HG02571 (cell line): ENCODE measurements at regions not wholly inside any gene's neighbourhood (a gene's known extent, or its start where the extent isn't known, plus 50 kb on each side); places are given as distances from the start of the nearest gene placed in this dataset.

Experiments used
- ATAC-seq: cut with Tn5 transposase; IDR thresholded peaks from one replicate; pipeline ENCODE4 v1.9.1; 2021; ENCODE audit warnings: mild to moderate bottlenecking, moderate library complexity; ENCODE audit not compliant: unreplicated experiment

GRCh38 chr2:207286106-207286505 lies 120.4 kb upstream of the KLF7 start:
- peak; percentile 42 for ATAC-seq

DNA sequence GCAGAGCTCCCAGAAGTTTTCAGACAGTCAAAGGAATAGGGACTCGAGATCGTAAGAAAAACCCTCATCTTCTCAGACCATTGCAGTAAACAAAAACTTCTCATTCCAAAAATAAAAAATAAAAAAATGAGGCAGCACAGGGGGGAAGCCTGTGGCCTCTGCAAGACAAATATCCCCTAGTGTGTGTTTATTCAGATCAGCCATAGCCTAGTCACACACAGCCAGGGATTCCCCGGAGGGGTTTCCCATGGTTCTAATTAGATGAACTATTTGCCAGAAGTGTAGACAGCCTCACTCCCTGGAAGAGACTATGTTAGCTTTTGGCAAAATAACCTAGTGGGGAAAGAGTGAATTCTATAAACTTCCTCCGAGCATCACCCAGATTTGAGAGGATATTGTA lies 122.9 kb upstream of the KLF7 start:
- ATAC-seq = peak; percentile 43

GRCh38 chr2:207289295-207290018 lies 123.7 kb upstream of the KLF7 start:
- no peak for ATAC-seq

DNA sequence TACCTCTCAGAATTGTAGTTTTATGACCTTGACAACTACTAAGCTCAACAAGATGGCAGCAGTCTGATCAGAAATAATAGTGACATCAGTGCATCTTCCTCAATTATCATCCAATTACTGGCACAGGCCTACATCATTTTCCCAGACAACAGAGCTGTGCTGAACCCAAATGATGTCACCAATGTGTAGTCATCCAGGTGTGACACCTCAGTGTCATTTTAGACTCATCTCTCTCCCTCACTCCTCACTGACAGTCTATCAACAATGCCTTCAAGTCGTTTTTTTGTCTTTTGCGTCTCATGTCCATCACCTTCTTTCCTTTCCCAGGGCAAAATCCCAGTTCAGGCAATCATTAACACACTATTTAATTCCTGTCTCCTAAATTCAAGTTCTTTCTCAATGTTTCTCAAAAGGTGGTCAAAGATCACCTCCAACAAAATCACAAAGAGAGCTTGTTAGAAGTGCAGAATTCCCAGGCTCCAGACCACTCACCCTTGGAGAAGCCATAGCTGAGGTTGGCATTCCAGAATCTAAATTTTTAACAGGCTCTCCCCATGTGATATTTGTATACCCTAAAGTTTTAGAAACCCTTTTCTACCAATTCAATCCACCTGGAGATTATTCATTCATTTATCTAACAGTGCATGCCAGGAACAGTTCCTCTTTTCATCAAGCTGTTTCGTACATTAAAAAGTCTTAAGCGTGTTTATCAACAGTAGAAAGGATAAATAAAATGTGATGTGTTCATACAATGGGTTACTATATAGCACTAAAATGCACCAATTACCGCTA lies 125.3 kb upstream of the KLF7 start:
- no peak for ATAC-seq

- ATAC-seq = no peak
Observed at GRCh38 chr2:207291625-207292252, 126.0 kb upstream of the KLF7 start.

GRCh38 chr2:207296265-207296948 lies 130.7 kb upstream of the KLF7 start:
- no peak for ATAC-seq

- no peak for ATAC-seq
Observed at GRCh38 chr2:207300817-207301216, 135.1 kb upstream of the KLF7 start.

GRCh38 chr2:207304761-207305160 lies 139.0 kb upstream of the KLF7 start:
- ATAC-seq = no peak

GRCh38 chr2:207308519-207309224 lies 142.9 kb upstream of the KLF7 start:
- ATAC-seq = no peak

DNA sequence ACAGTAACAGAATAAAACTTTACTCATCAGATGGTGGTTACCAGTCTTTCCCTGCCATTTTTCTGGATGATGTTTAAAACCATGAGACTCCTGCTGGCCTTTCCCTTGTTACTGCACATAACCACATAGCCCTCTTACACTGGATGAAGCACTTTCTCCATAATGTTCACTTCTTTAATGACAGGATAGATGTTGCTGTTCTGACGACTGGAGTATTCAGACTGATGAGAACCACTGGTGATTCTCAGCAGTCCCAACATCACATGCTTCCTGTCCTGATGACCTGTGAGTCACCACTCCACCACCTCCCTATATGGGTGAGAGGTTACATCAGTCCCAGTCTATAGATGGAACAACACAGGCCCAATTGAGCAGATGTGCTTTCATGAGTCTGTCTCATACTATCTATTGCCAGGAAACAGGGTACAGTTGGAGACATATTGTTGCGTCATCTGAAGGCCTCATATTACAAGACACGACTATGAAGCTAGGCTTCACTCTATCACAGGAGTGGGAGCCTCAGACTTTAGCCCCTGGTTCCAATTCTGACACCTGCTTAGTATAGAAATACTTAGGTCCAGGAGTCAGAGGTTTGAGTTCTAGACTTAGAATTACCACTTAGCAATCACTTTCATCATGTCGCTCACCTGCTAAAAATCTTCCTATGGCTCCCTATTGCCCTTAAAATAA lies 145.7 kb upstream of the KLF7 start:
- ATAC-seq = peak; percentile 97

DNA sequence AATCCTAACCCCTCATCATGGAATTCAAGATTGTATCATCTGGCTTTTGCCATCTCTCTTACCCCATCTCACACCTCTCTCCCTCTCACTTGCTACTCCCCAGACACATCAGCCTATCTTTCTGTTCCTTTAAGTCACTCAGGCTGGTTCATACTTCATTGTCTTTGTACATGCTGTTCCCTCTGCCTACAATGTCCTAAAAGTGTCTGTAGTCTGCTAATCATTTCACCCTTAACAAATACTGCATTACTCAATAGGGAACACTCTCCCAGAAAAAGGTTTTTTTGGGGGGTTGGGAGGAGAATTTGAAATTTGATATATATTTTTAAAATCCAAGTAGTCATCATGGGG lies 146.2 kb upstream of the KLF7 start:
- ATAC-seq = no peak

DNA sequence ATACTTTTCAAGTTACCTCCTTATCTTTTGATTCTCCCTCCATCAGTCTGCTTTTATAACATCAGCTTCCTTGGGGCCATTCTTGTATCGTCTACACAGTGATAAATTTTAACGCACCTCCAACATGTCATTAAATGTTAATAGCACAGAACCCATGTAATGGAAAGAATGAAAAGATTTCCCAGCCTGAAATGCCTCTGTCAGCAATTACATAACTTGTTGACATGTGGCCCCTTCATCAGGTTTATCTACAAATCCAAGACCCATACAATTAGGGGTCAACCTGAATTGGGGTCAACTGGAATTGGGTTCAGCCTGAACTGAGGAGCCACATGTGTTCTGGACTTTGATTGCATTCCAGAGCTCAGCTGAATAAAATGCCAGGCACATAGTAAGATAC lies 148.2 kb upstream of the KLF7 start:
- no peak for ATAC-seq

GRCh38 chr2:207315131-207315530 lies 149.4 kb upstream of the KLF7 start:
- ATAC-seq = no peak

DNA sequence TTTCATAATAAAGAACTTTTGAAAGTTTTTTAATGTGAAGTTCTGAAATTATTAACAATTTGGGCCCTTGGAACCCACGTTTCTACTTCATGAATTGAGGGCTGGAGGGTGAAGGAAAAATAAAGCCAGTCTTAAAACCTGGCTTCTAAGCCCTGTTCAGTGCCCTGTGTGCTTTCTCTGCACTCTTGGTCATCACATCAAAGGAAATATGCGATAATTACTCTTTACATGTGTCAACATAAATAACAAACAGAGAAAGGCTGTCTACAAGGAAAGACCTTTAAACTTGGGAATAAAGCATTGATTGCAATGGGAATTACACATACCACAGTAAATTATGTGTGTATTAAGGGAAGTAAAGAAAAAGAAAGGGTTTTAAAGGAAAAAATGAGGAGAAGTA lies 150.7 kb upstream of the KLF7 start:
- ATAC-seq = no peak

DNA sequence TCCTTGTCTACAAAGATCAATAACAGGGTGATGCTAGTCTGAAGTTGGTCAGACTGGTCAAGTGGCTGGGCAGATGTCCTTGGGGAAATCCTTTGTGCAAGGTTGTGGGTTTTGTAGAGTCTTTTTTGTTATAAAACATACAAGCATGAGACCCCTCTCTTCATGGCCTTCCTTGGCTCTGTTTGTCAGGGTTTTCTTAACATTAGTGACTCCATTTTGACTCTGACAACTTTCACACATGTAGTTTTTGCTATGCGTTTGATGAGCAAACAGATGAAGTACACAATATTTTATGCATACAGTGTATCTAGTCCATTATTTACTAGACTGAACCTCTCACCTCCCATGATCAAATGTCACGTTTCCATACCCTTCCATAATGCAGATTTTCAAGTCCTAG lies 151.2 kb upstream of the KLF7 start:
- no peak for ATAC-seq

DNA sequence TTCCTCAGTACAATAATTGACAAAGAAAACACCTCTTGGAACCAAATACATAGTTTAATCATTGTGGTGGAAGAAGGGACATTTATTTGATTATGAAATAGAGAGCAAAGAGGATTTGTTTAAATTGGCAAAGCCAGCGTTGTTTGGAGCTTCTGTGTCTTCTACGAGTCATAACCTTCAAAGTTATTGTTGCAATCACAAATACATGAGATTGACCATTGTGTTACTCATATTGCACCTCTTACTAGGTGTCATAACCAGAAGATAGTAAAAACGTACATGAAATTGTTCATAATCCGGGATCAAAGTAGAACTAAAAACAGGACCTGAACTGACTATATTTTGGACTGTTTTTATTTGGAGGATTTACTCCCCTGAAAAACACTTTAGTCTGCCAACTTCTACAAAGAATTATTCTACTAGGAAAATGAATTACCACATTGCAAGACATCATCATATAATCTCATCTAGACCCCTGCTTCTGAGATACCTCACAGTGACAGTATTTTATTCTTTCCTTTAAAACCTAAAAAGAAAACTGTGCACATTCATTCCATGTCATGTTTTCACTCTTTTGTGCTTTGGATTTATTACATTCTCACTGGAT lies 151.7 kb upstream of the KLF7 start:
- no peak for ATAC-seq

GRCh38 chr2:207318181-207318628 lies 152.5 kb upstream of the KLF7 start:
- ATAC-seq = no peak

- no peak for ATAC-seq
Observed at GRCh38 chr2:207319316-207319715, 153.6 kb upstream of the KLF7 start.

DNA sequence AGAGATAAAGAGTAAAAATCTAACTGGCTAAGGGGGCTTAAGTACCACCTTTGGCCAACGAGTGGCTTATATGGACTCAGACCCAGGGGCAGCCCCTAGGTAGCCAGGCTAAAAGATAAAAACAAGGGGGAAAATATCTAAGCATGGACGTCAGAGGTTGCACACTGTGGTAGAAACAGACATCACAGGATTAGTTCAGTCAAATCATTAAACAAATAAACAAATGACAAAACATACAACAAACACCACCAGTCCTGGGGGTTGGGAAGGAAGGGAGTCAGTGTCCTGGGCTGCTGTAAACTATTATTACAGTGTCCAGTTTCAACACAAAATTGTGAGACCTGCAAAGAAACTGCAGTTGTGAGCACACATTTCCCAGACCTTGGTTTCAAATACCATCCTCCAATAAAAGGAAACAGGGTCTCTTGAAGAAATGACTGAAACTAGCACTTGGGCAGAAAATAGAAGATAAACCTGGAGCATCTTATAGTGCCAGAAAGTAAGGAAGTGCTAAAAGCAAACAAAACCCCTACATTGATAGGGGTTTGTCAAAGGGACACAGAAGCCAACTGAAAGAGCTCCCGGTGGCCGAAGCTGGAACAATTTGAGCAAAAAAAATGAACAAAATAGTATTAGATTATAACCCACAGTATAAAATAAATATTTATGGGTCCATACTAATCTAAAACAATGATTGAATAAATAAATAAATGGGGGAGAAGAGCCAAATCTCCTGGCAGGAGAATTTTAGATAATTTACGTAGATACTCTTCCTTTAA lies 154.8 kb upstream of the KLF7 start:
- ATAC-seq = no peak
